ENCODE measurements at regions not wholly inside any gene's neighbourhood (a gene's known extent, or its start where the extent isn't known, plus 50 kb on each side); places are given as distances from the start of the nearest gene placed in this dataset.

DNA sequence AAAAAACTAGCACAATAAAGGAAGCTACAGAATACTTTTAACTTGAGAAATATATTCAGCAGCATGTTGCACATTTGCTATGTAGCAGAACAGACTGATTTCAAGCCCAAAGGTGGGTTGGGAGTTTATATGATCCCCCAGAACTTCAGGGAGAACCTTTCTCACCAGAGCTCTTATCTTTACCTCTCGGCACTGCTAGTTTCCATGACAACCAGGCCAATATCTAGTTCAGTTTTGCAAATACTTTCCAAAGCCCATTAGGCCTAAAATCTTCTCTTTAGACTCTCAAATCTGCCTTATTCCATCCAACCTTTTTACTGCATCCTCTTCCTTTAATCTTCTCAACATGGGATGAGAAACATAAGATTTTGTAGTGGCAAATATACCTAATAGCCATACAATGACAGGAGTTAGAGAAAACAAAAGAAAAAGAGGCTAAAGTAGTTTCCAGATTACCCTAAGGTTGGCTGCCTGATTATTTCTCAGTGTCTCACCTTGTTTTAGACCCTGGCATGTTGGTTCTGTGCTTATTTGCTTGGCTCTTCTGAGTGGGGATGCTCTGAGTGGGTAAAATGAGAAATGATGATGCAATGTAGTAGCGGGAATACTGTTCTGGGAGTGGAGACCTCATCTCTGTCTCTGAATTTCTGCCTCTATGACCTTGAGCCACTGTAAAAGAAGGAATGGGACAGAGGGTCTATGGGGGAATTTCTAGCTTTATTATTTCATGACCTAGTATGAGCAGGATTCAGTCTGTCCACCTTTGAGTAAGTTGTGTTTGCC lies 427.6 kb upstream of the STXBP6 start:
- ATAC-seq, result no peak
- H3K9me3 ChIP-seq, result no peaks in the 10 kb centered on the region
- no peaks in the 10 kb centered on the region for H3K36me3 ChIP-seq
- H3K4me1 ChIP-seq, result no peaks in the 10 kb centered on the region
- TF ChIP-seq POLR2A (IDR thresholded peaks at IDR 0.05) (no peak), CTCF (IDR thresholded peaks at IDR 0.05) (no peak), POLR2AphosphoS5 (IDR thresholded peaks at IDR 0.05) (no peak), EP300 (IDR thresholded peaks at IDR 0.05) (no peak)
- H3K4me3 ChIP-seq, result no peak overlapping the region
- H3K27ac ChIP-seq, result no peak overlapping the region
- WGBS, 2 donors (ENCODE audit: low coverage in 1 of 2), result 56 to 75% methylated on average over 1 to 2 of the region's 2 CpGs
- no peaks in the 10 kb centered on the region for H3K27me3 ChIP-seq

GRCh38 chr14:25472700-25473099 lies 422.8 kb upstream of the STXBP6 start:
- Histone ChIP-seq H3K4me1 (no peaks in the 10 kb centered on the region), H3K27me3 (no peaks in the 10 kb centered on the region), H3K9me3 (no peaks in the 10 kb centered on the region), H3K4me3 (no peak overlapping the region), H3K27ac (no peak overlapping the region), H3K36me3 (no peaks in the 10 kb centered on the region)
- WGBS, 2 donors (ENCODE audit: low coverage in 1 of 2), result 82 to 100% methylated on average over 1 of the region's 1 CpG
- no peak for TF ChIP-seq EP300 (IDR thresholded peaks at IDR 0.05)
- TF ChIP-seq POLR2A (IDR thresholded peaks at IDR 0.05), result no peak
- no peak for TF ChIP-seq CTCF (IDR thresholded peaks at IDR 0.05)
- no peak for TF ChIP-seq POLR2AphosphoS5 (IDR thresholded peaks at IDR 0.05)
- no peak for ATAC-seq

GRCh38 chr14:25464772-25465171 lies 414.8 kb upstream of the STXBP6 start:
- Histone ChIP-seq H3K27ac (no peak overlapping the region), H3K4me1 (no peaks in the 10 kb centered on the region), H3K9me3 (peaks cover 0 to 5% (median 0%) of the 10 kb centered on the region in 3 donors), H3K36me3 (no peaks in the 10 kb centered on the region), H3K4me3 (no peak overlapping the region), H3K27me3 (no peaks in the 10 kb centered on the region)
- ATAC-seq, result no peak
- TF ChIP-seq EP300 (IDR thresholded peaks at IDR 0.05), result no peak
- no peak for TF ChIP-seq CTCF (IDR thresholded peaks at IDR 0.05)
- TF ChIP-seq POLR2A (IDR thresholded peaks at IDR 0.05), result no peak
- TF ChIP-seq POLR2AphosphoS5 (IDR thresholded peaks at IDR 0.05), result no peak

- no peaks in the 10 kb centered on the region for H3K4me1 ChIP-seq
- no peak for ATAC-seq
- no peak overlapping the region for H3K27ac ChIP-seq
- TF ChIP-seq POLR2A (IDR thresholded peaks at IDR 0.05) (no peak), POLR2AphosphoS5 (IDR thresholded peaks at IDR 0.05) (no peak), EP300 (IDR thresholded peaks at IDR 0.05) (no peak), CTCF (IDR thresholded peaks at IDR 0.05) (no peak)
- peaks cover 0 to 5% (median 0%) of the 10 kb centered on the region in 3 donors for H3K9me3 ChIP-seq
- no peak overlapping the region for H3K4me3 ChIP-seq
- H3K27me3 ChIP-seq, result no peaks in the 10 kb centered on the region
- no peaks in the 10 kb centered on the region for H3K36me3 ChIP-seq
Observed at GRCh38 chr14:25464078-25464477, 414.1 kb upstream of the STXBP6 start.

GRCh38 chr14:25463480-25463879 lies 413.5 kb upstream of the STXBP6 start:
- H3K4me1 ChIP-seq, result no peaks in the 10 kb centered on the region
- TF ChIP-seq CTCF (IDR thresholded peaks at IDR 0.05) (no peak), POLR2AphosphoS5 (IDR thresholded peaks at IDR 0.05) (no peak), EP300 (IDR thresholded peaks at IDR 0.05) (no peak), POLR2A (IDR thresholded peaks at IDR 0.05) (no peak)
- no peaks in the 10 kb centered on the region for H3K36me3 ChIP-seq
- H3K27ac ChIP-seq, result no peak overlapping the region
- H3K4me3 ChIP-seq, result no peak overlapping the region
- peaks cover 0 to 5% (median 0%) of the 10 kb centered on the region in 3 donors for H3K9me3 ChIP-seq
- no peaks in the 10 kb centered on the region for H3K27me3 ChIP-seq
- no peak for ATAC-seq
- 15 to 33% methylated on average over 1 of the region's 1 CpG for WGBS, 2 donors (ENCODE audit: low coverage in 1 of 2)
